ENCODE measurements at regions not wholly inside any gene's neighbourhood (a gene's known extent, or its start where the extent isn't known, plus 50 kb on each side); places are given as distances from the start of the nearest gene placed in this dataset.
"Not testable (repeated sequence)": the region's sequence is repeated elsewhere in the genome, so short reads cannot be mapped to it uniquely, and the experiment has no call there.

DNA sequence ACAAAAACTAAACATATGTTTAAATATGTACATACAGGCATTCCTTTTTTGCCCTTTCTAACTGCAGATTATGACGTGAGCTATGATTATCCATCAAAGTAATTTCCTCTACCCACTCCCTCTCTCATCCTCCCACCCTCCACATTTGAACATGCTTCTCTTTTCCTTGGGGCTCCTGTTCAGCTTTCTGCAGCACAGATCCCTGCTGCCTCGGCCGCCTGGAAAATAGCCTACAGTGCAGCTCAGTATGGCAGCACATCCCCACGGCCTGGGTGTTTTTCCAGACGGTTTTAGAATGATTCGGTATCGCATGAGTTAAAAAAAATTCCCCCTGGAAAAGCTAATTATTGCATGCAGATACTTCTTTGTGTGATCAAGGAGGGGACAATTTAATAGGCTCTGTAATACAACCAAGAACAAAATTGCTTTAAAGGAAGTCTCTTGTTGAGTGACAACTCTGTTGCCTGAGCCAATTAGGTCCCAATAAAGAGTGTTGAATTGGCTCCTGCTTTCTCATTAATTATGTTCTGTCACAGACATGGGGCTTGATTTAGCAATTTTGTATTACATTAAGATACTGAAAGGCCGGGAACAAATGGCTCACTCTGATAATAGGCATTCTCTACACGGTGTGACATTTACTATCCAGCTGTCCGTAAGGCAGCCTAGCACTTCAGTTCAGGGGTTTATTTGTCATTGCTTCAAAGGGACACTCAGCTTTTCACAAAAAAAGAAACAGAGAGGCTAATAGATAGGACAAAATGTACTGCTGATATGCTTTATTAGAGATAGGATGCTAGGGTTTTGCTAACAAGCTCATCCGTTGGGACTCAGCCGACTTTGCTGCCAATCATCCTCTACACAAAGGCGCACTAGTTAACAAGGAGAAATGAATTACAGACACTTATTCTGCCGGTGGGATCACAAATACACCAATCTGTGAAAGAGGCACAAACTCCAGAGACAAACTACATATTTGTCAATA, 285.8 kb upstream of the G2E3 start:
- in situ Hi-C loops (cut with HindIII; ENCODE audit: low pct_unique_long_range_greater_than_20kb, low sequenced_read_pairs), result no loop called here

DNA sequence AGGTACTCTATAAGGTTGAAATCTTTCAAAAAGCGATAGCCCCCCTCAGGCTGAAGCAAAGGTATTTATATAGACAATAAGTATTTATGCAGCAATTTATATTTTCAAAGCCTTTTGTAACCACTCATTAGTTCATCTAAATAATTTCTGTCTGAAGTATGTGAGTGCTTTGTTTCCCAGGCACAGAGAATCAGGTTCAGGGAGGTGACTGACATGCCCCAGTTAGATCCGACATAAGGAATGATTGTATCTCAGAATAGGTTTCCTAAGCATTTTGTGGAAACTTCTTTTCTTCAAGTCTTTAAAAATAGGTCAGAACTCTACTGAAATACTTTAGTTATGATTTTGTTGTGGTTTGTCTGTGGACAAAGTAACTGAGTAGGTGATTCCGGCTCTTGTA, 283.4 kb upstream of the G2E3 start:
- in situ Hi-C loops (cut with HindIII; ENCODE audit: low pct_unique_long_range_greater_than_20kb, low sequenced_read_pairs), result no loop called here
- DNase-seq (ENCODE audit: low read depth), result no peak

More for the DNA sequence above, 285.8 kb upstream of the G2E3 start:
- no peak for DNase-seq (ENCODE audit: low read depth)

DNA sequence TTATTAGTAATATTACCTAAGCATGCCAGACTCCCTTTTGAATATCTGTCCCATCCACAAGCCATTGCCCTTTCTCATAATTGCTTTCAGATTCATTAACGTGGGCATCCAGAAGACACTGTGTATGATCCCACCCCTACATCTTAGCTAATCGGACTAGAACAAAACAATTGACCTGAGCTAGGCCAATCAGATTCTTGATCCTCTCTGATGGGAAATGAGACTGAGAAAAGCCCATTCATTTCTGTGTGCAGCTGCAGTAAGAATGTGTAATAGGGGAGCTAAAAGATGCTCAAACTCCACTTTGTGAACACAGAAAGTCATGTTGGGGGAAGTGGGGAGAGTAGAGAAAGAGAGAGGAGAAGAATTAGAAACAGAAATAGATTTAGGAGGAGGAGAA, 281.7 kb upstream of the G2E3 start:
- in situ Hi-C loops (cut with HindIII; ENCODE audit: low pct_unique_long_range_greater_than_20kb, low sequenced_read_pairs), result no loop called here
- no peak for DNase-seq (ENCODE audit: low read depth)

DNA sequence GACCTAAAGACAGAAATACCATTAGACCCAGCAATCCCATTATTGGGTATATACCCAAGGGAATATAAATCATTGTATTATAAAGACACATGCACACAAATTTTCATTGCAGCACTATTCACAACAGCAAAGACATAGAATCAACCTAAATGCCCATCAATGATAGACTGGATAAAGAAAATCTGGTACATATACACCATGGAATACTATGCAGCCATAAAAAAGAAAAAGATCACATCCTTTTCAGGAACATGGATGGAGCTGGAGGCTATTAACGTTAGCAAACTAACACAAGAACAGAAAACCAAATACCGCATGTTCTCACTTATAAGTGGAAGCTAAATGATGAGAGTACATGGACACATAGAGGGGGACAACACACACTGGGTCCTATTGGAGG, 280.1 kb upstream of the G2E3 start:
- in situ Hi-C loops (cut with HindIII; ENCODE audit: low pct_unique_long_range_greater_than_20kb, low sequenced_read_pairs); DNase-seq (ENCODE audit: low read depth): not testable (repeated sequence)

DNA sequence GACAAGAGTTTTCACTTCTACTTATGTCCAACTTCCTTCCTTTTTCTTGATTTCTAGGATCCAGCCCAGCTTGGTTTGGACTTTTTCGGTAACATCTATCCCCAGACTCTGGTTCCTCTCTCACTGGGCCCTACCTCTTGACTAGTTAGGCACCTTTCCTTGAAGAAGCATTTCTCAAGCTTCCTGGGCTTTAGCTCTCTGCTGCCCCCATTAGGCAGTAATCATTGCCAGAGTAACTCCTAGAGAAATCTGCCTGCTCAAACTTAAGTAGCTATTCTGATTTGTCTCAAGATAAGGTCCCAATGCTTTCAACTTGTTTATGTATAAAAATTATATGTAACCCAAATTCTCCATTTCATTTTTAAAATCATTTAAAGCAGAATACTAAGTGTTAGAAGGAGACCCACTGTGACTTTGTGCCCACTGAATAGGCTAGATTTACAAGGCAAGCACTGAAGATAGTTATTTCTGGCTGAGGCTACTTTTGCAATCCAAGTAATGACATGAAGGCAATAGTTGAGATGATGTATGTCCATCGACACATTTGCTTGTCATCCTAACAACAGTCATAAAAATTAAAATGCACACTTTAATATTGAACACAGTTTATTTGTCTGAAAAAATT, 275.0 kb upstream of the G2E3 start:
- peak; percentile 4 for DNase-seq (ENCODE audit: low read depth)
- in situ Hi-C loops (cut with HindIII; ENCODE audit: low pct_unique_long_range_greater_than_20kb, low sequenced_read_pairs), result no loop called here

DNA sequence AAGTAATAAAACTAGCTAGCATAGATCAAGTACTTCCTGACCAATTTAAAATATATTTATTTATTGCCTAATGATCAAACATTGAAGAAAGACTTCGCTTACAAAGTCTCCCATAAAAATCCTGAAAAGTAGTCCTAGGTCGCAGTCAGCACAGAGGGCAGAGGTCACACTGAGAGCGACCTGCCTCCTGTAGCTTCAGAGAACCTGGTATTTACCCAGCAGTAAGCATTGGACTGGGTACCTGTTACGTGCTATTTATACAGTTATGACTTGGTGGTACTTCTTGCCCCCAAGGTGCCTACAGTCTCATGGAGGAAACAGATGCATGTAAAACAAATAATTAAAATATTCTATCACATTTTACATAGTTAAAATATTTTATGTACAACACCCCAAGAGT, 274.1 kb upstream of the G2E3 start:
- in situ Hi-C loops (cut with HindIII; ENCODE audit: low pct_unique_long_range_greater_than_20kb, low sequenced_read_pairs), result no loop called here

DNA sequence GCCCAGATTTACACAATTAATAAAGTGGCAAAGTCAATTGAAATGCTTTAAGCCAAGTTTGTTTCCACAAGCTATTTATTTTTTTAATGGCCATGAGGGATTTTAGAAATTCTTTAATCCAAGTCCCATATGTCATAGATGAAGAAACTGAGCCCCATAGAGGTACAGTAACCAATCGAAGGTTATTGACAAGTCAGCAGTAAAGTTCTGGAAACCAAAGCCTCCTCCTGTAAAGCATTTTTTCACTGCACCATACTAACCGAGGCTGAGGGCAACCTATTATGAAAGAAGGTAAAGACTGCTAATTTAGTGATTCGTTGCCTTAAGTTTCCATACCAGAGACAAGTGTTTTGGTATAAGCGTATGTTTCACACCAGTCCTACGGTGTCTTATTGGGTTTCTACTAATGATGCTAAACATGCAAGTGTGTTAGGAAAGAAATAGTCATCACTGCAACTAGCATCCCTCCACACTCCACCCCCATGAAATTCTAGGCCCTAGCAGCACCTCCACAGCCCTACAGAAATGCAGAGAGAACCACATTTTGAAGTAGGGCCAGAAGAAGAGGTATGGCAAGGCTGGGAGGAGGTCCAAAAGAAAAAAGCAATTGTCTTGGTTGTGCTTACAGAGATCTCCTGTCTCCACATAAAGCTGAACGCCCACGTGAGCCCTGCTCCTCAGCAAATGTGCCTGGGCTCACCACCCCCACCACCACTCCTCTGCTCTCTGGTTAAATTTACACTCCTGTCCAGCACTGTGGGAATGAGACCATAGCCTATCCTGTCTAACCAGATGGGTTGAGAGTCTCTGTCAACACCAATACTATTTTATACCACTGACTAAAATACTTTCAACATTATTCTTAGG, 271.1 kb upstream of the G2E3 start:
- no peak for DNase-seq (ENCODE audit: low read depth)
- in situ Hi-C loops (cut with HindIII; ENCODE audit: low pct_unique_long_range_greater_than_20kb, low sequenced_read_pairs), result no loop called here

More for the DNA sequence above, 274.1 kb upstream of the G2E3 start:
- no peak for DNase-seq (ENCODE audit: low read depth)

DNA sequence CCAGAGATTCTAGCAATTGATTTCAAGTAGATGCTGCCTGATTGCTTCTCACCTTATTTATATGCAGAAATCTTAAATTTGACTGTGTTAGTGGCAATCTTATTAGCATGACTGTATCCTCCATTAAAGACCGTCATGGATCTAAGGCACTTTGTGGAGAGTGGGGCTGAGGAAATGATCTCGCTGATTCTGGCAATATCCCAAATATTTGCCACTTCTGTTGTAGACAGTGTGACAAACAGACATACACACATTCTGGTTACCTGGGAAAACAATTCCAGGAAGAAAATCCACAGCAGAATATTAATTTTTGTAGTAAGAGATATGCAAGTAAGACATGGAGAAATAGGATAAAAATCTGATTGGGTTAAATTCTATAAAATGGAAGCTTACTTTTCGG, 269.0 kb upstream of the G2E3 start:
- DNase-seq (ENCODE audit: low read depth), result no peak
- in situ Hi-C loops (cut with HindIII; ENCODE audit: low pct_unique_long_range_greater_than_20kb, low sequenced_read_pairs), result no loop called here

DNA sequence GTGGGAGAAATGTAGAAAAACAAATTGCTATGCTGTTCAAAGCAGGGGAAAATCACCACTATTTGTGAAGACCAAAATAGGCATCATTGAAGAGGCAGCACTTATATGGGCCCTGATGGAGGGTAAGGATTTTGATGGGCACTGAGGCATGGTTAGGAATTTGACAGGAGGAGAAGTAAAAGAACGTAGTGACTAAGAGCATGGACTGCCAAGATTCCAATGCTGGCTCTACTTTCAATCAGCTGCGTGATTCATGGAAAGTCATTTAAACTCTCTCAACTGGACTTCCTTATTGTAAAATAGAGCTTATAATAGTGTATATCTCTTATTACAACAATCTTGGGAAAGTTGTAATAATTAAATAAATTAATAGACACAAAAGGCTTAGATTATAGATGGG, 267.7 kb upstream of the G2E3 start:
- in situ Hi-C loops (cut with HindIII; ENCODE audit: low pct_unique_long_range_greater_than_20kb, low sequenced_read_pairs), result no loop called here
- no peak for DNase-seq (ENCODE audit: low read depth)

DNA sequence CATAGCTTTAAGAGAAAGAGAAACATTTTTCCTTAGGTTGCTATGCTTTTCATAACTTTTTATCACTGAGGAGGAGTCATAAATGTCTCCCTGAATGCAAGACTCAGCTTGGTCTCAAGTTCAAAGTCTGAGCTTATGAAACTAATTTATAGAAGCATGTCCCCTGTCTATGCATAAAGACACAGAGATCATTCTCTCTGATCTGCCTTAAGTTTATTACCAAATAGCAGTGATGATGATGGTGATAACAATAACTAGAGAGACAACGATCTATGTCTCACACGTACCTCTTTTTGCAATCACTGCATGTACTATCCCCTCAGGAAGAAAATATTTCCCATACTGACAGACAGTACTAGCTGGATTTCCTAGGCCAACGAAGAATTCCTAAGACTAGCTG, 266.4 kb upstream of the G2E3 start:
- DNase-seq (ENCODE audit: low read depth), result no peak
- in situ Hi-C loops (cut with HindIII; ENCODE audit: low pct_unique_long_range_greater_than_20kb, low sequenced_read_pairs), result no loop called here

DNA sequence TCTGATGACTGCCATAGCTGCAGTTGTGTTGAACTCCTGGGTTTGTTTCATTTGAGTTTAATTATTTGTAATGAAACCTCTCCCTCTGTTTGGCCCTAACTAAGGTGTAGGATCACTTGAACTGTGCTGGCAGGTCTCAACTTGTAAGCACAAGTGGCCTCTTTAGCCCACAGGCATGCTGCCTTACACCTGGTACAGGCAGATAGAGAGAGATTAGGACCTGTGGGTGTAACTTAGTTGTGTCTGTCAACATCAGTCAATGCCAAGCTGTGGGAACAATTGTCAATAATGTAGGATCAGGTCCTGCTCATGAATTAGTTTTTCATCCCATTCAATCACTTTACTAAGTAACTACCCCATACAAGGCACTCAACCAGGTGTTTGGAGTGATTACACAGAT, 263.0 kb upstream of the G2E3 start:
- no peak for DNase-seq (ENCODE audit: low read depth)
- in situ Hi-C loops (cut with HindIII; ENCODE audit: low pct_unique_long_range_greater_than_20kb, low sequenced_read_pairs), result no loop called here

DNA sequence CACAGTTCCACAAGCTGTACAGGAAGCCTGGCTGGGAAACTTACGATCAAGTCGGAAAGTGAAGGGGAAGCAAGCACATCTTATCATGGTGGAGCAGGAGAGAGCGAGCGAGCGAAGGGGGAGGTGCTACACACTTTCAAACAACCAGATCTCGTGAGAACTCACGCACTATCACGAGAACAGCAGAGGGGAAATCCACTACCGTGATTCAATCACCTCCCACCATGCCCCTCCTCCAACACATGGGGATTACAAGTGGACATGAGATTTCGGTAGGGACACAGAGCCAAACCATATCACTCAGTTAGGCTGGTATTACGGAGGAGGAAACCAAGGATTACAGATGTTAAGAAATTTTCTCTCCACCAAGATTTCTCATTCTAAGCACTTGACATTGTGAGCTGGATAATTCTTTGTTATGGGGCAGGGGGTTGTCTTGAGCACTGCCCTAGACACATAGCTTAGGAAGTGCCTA, 262.0 kb upstream of the G2E3 start:
- DNase-seq (ENCODE audit: low read depth), result no peak
- in situ Hi-C loops (cut with HindIII; ENCODE audit: low pct_unique_long_range_greater_than_20kb, low sequenced_read_pairs), result no loop called here

DNA sequence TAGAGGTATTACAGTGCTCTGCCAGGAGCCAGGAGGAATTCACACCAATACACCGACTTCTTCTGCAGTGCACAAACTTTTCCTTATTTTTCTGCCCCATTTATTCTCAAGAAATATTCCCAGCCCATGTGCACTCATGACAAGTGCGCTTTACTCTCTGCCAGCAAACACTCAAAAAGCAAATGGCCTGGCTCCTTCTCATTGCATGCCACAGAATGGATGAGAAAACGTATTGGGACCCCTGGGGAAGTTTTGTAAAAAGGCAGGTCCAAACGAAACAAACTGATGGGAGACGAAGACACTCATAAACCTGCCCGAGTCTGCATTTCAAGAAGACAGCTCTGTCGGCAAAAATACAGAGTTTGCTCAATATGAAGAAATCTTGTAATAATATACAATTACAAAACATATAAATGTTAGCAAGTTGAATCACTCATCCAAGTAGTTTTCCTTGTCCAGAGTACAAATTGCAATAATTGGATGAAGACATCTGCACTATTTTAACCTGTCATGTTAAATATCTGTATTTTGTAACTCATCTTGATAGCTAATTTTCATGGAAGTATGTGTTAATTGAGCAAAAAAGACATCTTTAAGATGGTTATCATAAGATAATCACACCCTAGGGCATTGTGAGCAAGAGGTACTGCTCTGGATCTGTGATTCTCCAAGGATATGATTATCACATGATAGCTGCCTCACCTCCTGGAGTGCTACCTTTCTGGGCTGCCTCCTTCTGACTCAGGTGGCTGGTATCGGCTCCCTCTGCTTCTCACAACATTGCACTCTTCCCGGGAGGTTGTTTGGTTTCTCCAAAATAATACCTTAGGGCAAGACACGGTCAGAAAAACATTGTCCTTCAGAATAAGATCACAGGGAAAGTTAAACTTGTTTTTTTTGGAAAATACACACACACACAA, 260.8 kb upstream of the G2E3 start:
- in situ Hi-C loops (cut with HindIII; ENCODE audit: low pct_unique_long_range_greater_than_20kb, low sequenced_read_pairs), result no loop called here

DNA sequence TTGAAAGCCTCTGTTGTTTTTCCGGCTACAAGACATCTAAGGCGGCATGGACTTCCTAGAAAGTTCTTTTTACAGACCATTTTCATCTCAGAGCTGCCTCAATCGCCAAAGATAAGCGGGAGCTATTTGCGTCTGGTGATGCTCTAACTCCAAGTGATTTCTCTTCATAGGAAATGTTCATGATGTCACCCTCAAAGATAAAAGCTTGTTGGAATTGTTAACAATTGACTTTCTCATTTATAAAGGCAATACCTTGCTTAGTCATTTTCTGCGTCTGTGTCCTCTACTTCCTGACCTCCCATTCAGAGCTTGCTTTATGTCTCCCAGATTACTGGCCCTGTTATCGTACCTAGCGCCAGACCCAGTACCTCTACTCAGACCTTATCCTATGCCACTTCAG, 259.0 kb upstream of the G2E3 start:
- DNase-seq (ENCODE audit: low read depth), result no peak
- in situ Hi-C loops (cut with HindIII; ENCODE audit: low pct_unique_long_range_greater_than_20kb, low sequenced_read_pairs), result no loop called here

More for the DNA sequence above, 260.8 kb upstream of the G2E3 start:
- DNase-seq (ENCODE audit: low read depth), result no peak

DNA sequence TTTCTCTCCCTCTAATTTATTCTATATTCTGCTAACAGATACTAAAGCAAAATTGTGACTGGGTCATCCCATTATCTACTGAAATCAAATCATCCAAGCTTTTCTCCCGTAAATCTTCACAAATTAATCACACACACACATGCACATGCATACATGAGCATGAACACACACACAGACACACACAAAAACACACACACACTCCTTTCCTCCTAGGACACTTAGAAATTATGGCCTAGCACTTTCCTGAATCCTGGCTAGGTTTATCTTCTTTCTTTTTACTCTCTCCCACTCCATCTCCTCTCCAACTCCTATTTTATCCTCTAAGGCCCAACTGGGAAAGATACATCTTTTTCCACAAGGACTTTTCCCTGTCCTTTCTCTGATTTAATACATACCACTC, 255.6 kb upstream of the G2E3 start:
- in situ Hi-C loops (cut with HindIII; ENCODE audit: low pct_unique_long_range_greater_than_20kb, low sequenced_read_pairs), result no loop called here

DNA sequence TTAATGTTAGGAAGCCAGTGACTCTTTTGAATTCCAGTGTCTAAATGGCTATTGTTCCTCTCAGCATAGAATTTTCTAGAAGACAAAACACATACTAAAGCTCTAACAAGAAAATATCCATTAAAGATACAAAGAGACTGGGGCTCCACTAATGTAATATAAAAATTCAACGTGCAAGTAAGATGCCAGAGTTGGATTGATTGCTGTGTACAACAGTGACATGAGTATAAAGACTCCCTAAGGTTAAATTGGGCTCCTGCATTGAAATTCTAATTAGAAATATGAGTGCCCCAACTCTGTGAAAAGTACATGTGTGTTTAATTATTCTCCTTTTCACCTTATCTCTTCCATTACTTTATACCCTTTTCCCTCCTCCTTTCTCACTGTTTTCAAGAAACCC, 253.6 kb upstream of the G2E3 start:
- in situ Hi-C loops (cut with HindIII; ENCODE audit: low pct_unique_long_range_greater_than_20kb, low sequenced_read_pairs), result no loop called here
- no peak for DNase-seq (ENCODE audit: low read depth)

More for the DNA sequence above, 255.6 kb upstream of the G2E3 start:
- no peak for DNase-seq (ENCODE audit: low read depth)

DNA sequence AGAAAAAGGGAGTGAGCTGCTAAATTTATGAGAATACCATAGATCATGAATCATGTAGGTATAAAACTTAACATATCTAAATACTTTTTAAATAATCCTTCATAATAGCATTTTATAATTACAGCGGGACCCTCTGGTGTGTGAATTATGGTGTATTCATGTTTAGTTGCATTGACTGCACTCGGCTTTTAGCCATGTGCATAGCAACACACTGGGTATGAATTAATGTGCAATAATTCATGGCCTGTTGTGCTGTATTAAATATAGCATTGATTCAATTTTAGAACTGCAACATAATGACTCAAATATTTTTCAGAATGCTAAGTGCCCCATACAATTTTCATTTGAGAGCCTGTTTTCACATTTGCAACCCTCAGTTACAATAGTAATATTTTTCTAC, 249.6 kb upstream of the G2E3 start:
- DNase-seq (ENCODE audit: low read depth), result no peak
- in situ Hi-C loops (cut with HindIII; ENCODE audit: low pct_unique_long_range_greater_than_20kb, low sequenced_read_pairs), result no loop called here

DNA sequence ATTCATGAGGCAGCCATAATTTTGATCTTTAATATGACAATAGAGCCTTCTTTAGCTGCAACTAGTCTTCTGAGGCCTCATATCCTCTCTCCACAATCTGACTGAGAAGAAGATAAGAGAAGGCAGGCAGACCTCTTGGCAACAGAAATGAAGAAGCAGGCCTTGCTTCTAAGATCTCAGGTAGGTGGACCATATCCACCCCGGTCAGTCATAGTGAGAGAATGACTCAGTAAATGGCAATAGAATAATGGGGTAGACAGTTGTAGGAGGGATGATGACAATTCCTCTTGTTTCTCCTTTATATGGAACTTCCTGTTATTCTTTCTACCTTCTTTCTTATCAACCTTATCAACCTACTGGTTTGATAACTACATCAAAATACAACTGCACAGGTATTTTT, 246.7 kb upstream of the G2E3 start:
- DNase-seq (ENCODE audit: low read depth), result no peak
- in situ Hi-C loops (cut with HindIII; ENCODE audit: low pct_unique_long_range_greater_than_20kb, low sequenced_read_pairs), result no loop called here

All from Caki2 (cell line).